ENCODE measurements at regions not wholly inside any gene's neighbourhood (a gene's known extent, or its start where the extent isn't known, plus 50 kb on each side); places are given as distances from the start of the nearest gene placed in this dataset.

DNA sequence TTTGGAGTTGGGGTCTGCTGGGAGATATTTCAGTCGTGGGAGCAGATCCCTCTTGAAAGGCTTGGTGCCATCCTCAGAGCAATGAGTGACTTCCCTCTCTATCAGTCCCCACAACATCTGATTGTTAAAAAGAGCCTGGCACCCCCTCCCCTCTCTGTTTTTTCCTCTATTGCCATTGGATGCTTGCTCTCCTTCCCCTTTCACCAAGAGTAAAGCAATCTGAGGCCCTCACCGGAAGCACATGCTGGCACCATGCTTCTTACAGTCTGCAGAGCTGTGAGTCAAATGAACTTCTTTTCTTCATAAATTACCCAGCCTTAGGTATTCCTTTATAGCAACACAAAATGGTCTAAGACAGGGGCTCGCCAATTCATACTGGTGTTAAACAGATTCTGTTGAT is 99.1 kb upstream of the CCND2 start:
- H3K27me3 Mint-ChIP-seq (ENCODE audit: insufficient read depth, low read depth, poor library complexity): no peaks in the 10 kb centered on the region
- H4K20me1 ChIP-seq (replicated peaks; ENCODE audit: insufficient read depth): no peaks in the 10 kb centered on the region

More for the DNA sequence above, 99.1 kb upstream of the CCND2 start:
- no peaks in the 10 kb centered on the region for H3K79me2 ChIP-seq (replicated peaks; ENCODE audit: insufficient read depth)
- no peak overlapping the region for H3K4me3 Mint-ChIP-seq
- TF ChIP-seq, protein P1, sequence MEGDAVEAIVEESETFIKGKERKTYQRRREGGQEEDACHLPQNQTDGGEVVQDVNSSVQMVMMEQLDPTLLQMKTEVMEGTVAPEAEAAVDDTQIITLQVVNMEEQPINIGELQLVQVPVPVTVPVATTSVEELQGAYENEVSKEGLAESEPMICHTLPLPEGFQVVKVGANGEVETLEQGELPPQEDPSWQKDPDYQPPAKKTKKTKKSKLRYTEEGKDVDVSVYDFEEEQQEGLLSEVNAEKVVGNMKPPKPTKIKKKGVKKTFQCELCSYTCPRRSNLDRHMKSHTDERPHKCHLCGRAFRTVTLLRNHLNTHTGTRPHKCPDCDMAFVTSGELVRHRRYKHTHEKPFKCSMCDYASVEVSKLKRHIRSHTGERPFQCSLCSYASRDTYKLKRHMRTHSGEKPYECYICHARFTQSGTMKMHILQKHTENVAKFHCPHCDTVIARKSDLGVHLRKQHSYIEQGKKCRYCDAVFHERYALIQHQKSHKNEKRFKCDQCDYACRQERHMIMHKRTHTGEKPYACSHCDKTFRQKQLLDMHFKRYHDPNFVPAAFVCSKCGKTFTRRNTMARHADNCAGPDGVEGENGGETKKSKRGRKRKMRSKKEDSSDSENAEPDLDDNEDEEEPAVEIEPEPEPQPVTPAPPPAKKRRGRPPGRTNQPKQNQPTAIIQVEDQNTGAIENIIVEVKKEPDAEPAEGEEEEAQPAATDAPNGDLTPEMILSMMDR (conservative IDR thresholded peaks at IDR 0.05; ENCODE audit: low read depth in 2 of 2): no peak
- TF ChIP-seq, protein P2, sequence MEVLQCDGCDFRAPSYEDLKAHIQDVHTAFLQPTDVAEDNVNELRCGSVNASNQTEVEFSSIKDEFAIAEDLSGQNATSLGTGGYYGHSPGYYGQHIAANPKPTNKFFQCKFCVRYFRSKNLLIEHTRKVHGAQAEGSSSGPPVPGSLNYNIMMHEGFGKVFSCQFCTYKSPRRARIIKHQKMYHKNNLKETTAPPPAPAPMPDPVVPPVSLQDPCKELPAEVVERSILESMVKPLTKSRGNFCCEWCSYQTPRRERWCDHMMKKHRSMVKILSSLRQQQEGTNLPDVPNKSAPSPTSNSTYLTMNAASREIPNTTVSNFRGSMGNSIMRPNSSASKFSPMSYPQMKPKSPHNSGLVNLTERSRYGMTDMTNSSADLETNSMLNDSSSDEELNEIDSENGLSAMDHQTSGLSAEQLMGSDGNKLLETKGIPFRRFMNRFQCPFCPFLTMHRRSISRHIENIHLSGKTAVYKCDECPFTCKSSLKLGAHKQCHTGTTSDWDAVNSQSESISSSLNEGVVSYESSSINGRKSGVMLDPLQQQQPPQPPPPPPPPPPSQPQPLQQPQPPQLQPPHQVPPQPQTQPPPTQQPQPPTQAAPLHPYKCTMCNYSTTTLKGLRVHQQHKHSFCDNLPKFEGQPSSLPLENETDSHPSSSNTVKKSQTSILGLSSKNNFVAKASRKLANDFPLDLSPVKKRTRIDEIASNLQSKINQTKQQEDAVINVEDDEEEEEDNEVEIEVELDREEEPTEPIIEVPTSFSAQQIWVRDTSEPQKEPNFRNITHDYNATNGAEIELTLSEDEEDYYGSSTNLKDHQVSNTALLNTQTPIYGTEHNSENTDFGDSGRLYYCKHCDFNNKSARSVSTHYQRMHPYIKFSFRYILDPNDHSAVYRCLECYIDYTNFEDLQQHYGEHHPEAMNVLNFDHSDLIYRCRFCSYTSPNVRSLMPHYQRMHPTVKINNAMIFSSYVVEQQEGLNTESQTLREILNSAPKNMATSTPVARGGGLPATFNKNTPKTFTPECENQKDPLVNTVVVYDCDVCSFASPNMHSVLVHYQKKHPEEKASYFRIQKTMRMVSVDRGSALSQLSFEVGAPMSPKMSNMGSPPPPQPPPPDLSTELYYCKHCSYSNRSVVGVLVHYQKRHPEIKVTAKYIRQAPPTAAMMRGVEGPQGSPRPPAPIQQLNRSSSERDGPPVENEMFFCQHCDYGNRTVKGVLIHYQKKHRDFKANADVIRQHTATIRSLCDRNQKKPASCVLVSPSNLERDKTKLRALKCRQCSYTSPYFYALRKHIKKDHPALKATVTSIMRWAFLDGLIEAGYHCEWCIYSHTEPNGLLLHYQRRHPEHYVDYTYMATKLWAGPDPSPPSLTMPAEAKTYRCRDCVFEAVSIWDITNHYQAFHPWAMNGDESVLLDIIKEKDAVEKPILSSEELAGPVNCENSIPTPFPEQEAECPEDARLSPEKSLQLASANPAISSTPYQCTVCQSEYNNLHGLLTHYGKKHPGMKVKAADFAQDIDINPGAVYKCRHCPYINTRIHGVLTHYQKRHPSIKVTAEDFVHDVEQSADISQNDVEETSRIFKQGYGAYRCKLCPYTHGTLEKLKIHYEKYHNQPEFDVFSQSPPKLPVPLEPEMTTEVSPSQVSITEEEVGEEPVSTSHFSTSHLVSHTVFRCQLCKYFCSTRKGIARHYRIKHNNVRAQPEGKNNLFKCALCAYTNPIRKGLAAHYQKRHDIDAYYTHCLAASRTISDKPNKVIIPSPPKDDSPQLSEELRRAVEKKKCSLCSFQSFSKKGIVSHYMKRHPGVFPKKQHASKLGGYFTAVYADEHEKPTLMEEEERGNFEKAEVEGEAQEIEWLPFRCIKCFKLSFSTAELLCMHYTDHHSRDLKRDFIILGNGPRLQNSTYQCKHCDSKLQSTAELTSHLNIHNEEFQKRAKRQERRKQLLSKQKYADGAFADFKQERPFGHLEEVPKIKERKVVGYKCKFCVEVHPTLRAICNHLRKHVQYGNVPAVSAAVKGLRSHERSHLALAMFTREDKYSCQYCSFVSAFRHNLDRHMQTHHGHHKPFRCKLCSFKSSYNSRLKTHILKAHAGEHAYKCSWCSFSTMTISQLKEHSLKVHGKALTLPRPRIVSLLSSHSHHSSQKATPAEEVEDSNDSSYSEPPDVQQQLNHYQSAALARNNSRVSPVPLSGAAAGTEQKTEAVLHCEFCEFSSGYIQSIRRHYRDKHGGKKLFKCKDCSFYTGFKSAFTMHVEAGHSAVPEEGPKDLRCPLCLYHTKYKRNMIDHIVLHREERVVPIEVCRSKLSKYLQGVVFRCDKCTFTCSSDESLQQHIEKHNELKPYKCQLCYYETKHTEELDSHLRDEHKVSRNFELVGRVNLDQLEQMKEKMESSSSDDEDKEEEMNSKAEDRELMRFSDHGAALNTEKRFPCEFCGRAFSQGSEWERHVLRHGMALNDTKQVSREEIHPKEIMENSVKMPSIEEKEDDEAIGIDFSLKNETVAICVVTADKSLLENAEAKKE (CRISPR knock-in tag; IDR thresholded peaks at IDR 0.05): no peak
- TF ChIP-seq CREB1 (CRISPR knock-in tag; IDR thresholded peaks at IDR 0.05; ENCODE audit: low read depth) (no peak), STAT1 (IDR thresholded peaks at IDR 0.05; ENCODE audit: unreplicated experiment) (no peak)
- TF ChIP-seq, protein P3, sequence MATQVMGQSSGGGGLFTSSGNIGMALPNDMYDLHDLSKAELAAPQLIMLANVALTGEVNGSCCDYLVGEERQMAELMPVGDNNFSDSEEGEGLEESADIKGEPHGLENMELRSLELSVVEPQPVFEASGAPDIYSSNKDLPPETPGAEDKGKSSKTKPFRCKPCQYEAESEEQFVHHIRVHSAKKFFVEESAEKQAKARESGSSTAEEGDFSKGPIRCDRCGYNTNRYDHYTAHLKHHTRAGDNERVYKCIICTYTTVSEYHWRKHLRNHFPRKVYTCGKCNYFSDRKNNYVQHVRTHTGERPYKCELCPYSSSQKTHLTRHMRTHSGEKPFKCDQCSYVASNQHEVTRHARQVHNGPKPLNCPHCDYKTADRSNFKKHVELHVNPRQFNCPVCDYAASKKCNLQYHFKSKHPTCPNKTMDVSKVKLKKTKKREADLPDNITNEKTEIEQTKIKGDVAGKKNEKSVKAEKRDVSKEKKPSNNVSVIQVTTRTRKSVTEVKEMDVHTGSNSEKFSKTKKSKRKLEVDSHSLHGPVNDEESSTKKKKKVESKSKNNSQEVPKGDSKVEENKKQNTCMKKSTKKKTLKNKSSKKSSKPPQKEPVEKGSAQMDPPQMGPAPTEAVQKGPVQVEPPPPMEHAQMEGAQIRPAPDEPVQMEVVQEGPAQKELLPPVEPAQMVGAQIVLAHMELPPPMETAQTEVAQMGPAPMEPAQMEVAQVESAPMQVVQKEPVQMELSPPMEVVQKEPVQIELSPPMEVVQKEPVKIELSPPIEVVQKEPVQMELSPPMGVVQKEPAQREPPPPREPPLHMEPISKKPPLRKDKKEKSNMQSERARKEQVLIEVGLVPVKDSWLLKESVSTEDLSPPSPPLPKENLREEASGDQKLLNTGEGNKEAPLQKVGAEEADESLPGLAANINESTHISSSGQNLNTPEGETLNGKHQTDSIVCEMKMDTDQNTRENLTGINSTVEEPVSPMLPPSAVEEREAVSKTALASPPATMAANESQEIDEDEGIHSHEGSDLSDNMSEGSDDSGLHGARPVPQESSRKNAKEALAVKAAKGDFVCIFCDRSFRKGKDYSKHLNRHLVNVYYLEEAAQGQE (IDR thresholded peaks at IDR 0.05; ENCODE audit: unreplicated experiment): no peak
- peaks cover 15% of the 10 kb centered on the region for H3K4me1 Mint-ChIP-seq
- DNase-seq (ENCODE audit: low spot score) (peak; percentile 24), ATAC-seq (peak; percentile 46)
- H3K36me3 ChIP-seq (ENCODE audit: insufficient read depth): no peaks in the 10 kb centered on the region
- H3K36me3 Mint-ChIP-seq (ENCODE audit: low read depth): no peaks in the 10 kb centered on the region; the same call in 2 of the 3 replicates
- no peaks in the 10 kb centered on the region for H3K4me1 ChIP-seq (ENCODE audit: insufficient read depth)
- no peak overlapping the region for H3K27ac Mint-ChIP-seq
- no peaks in the 10 kb centered on the region for H3F3A ChIP-seq (replicated peaks; ENCODE audit: low read depth)
- H3K9me3 Mint-ChIP-seq: no peaks in the 10 kb centered on the region
- no peak overlapping the region for H3K27ac ChIP-seq (ENCODE audit: low read depth)
- H3K27me3 ChIP-seq (ENCODE audit: insufficient read depth): no peaks in the 10 kb centered on the region
- 0 out of 2 replicates have a peak overlapping the region, but pooled peaks have one; percentile 1 for H2AFZ ChIP-seq
- peaks cover 6% of the 10 kb centered on the region; the same call in 1 of the 2 replicates for H3K9me2 ChIP-seq (ENCODE audit: insufficient read depth)
- H3K4me2 ChIP-seq: no peak overlapping the region
- H3K4me3 ChIP-seq: no peak overlapping the region

Data from GM23338 (cell line).